Activated B cell treated with CpG ODN at 0.5 μM for 24 hours (primary cell): ENCODE measurements at regions not wholly inside any gene's neighbourhood (a gene's known extent, or its start where the extent isn't known, plus 50 kb on each side); places are given as distances from the start of the nearest gene placed in this dataset.

Experiments
- ATAC-seq: fragments of 200-7000 bp; cut with Tn5 transposase; one replicate; pipeline ENCODE4 v1.10.0; 2021; ENCODE audit warnings: low read depth, mild to moderate bottlenecking, moderate library complexity
- CTCF ChIA-PET: fragments of 350-600 bp; sonication (Branson Sonifier 250); formaldehyde crosslinking; loops from one replicate; lab custom pipeline; 2021; ENCODE audit warnings: antibody characterized with exemption; lab: Charles Lee
- POLR2A ChIA-PET: fragments of 350-600 bp; sonication (Branson Sonifier 250); formaldehyde crosslinking; loops from one replicate; lab custom pipeline; 2021; ENCODE audit warnings: antibody characterized with exemption; lab: Charles Lee
- DNase-seq: peaks from one replicate; pipeline ENCODE4 v3.0.0; 2022
- H3K27ac Mint-ChIP-seq: one replicate; pipeline ENCODE4 v1.8.0; 2020; ENCODE audit warnings: mixed read lengths
- H3K27me3 Mint-ChIP-seq: one replicate; pipeline ENCODE4 v1.8.0; 2021; ENCODE audit warnings: mixed read lengths
- H3K36me3 Mint-ChIP-seq: one replicate; pipeline ENCODE4 v1.8.0; 2021; ENCODE audit warnings: low read depth, mixed read lengths
- H3K4me1 Mint-ChIP-seq: one replicate; pipeline ENCODE4 v1.8.0; 2021; ENCODE audit warnings: mixed read lengths
- H3K4me3 Mint-ChIP-seq: one replicate; pipeline ENCODE4 v1.8.0; 2020; ENCODE audit warnings: mild to moderate bottlenecking, mixed read lengths
- H3K9me3 Mint-ChIP-seq: one replicate; pipeline ENCODE4 v1.8.0; 2020; ENCODE audit warnings: mixed read lengths
- CTCF ChIP-seq: fragments of 200-600 bp; IDR thresholded peaks from one replicate; pipeline ENCODE4 v1.8.0; 2022; ENCODE audit warnings: antibody characterized with exemption, mild to moderate bottlenecking
- intact Hi-C: fragments of 100-400 bp; cut with micrococcal nuclease; formaldehyde crosslinking; loops from one replicate; pipeline ENCODE4 v1.15.1; 2024

GRCh38 chr4:10364194-10364593 lies 93.0 kb downstream of the ZNF518B start:
- CTCF ChIA-PET = no interaction called here
- DNase-seq = no peak
- TF ChIP-seq CTCF = no peak
- POLR2A ChIA-PET = no interaction called here
- Mint-ChIP-seq H3K4me3 (no peak overlapping the region), H3K9me3 (no peaks in the 10 kb centered on the region), H3K27me3 (peaks cover 9% of the 10 kb centered on the region), H3K27ac (no peak overlapping the region), H3K4me1 (no peaks in the 10 kb centered on the region), H3K36me3 (no peaks in the 10 kb centered on the region)
- intact Hi-C loops = no loop called here
- no peak for ATAC-seq

GRCh38 chr4:10354746-10355145 lies 102.5 kb downstream of the ZNF518B start:
- H3K27me3 Mint-ChIP-seq = peaks cover 22% of the 10 kb centered on the region
- DNase-seq (no peak), ATAC-seq (no peak)
- H3K27ac Mint-ChIP-seq = no peak overlapping the region
- H3K4me1 Mint-ChIP-seq = no peaks in the 10 kb centered on the region
- H3K9me3 Mint-ChIP-seq = peaks cover 5% of the 10 kb centered on the region
- POLR2A ChIA-PET = no interaction called here
- no peak for TF ChIP-seq CTCF
- CTCF ChIA-PET = no interaction called here
- intact Hi-C loops = no loop called here
- no peaks in the 10 kb centered on the region for H3K36me3 Mint-ChIP-seq
- no peak overlapping the region for H3K4me3 Mint-ChIP-seq

- DNase-seq = no peak
- no peaks in the 10 kb centered on the region for H3K36me3 Mint-ChIP-seq
- peaks cover 22% of the 10 kb centered on the region for H3K27me3 Mint-ChIP-seq
- ATAC-seq = no peak
- no peak overlapping the region for H3K4me3 Mint-ChIP-seq
- POLR2A ChIA-PET = no interaction called here
- peaks cover 5% of the 10 kb centered on the region for H3K9me3 Mint-ChIP-seq
- intact Hi-C loops = no loop called here
- no peak for TF ChIP-seq CTCF
- H3K4me1 Mint-ChIP-seq = no peaks in the 10 kb centered on the region
- H3K27ac Mint-ChIP-seq = no peak overlapping the region
- CTCF ChIA-PET = no interaction called here
These were observed 103.0 kb downstream of the ZNF518B start for GRCh38 chr4:10354225-10354624.

DNA sequence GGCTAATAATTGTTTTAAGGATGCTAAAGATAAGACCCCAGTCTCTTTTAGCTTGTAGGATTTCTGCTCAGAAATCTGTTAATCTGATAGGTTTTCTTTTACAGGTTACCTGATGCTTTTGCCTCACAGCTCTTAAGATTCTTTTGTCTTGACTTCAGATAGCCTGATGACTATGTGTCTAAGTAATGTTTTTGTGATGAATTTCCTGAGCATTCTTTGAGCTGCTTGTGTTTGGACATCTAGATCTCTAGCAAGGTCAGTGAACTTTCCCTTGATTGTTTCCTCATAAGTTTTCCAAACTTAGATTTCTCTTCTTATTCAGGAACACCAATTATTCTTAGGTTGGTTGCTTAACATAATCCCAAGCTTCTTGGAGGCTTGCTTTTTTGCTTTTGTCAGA lies 104.1 kb downstream of the ZNF518B start:
- Mint-ChIP-seq H3K36me3 (no peaks in the 10 kb centered on the region), H3K4me3 (no peak overlapping the region), H3K27me3 (peaks cover 22% of the 10 kb centered on the region), H3K4me1 (no peaks in the 10 kb centered on the region), H3K9me3 (peaks cover 5% of the 10 kb centered on the region), H3K27ac (no peak overlapping the region)
- no peak for DNase-seq
- POLR2A ChIA-PET = no interaction called here
- no peak for TF ChIP-seq CTCF
- CTCF ChIA-PET = no interaction called here
- intact Hi-C loops = no loop called here
- no peak for ATAC-seq

- CTCF ChIA-PET = no interaction called here
These were observed 109.0 kb downstream of the ZNF518B start for GRCh38 chr4:10348241-10348640.

More at GRCh38 chr4:10348241-10348640, 109.0 kb downstream of the ZNF518B start:
- DNase-seq (no peak), ATAC-seq (no peak)
- POLR2A ChIA-PET = no interaction called here
- peaks cover 3% of the 10 kb centered on the region for H3K9me3 Mint-ChIP-seq
- intact Hi-C loops = no loop called here
- H3K27me3 Mint-ChIP-seq = peaks cover 9% of the 10 kb centered on the region
- H3K4me3 Mint-ChIP-seq = no peak overlapping the region
- H3K4me1 Mint-ChIP-seq = no peaks in the 10 kb centered on the region
- H3K27ac Mint-ChIP-seq = no peak overlapping the region
- no peak for TF ChIP-seq CTCF
- H3K36me3 Mint-ChIP-seq = no peaks in the 10 kb centered on the region
